Mesenchymal stem cell (in vitro differentiated cells and primary cell): ENCODE measurements at regions not wholly inside any gene's neighbourhood (a gene's known extent, or its start where the extent isn't known, plus 50 kb on each side); places are given as distances from the start of the nearest gene placed in this dataset.
"Not testable (repeated sequence)": the region's sequence is repeated elsewhere in the genome, so short reads cannot be mapped to it uniquely, and the experiment has no call there.

Source experiments
- DNase-seq: peaks from one replicate; pipeline ENCODE4 v3.0.0-alpha.2; 2013
- H2AFZ ChIP-seq: one replicate; pipeline ENCODE4 v1.6.1; 2013; ENCODE audit warnings: low read depth, mild to moderate bottlenecking, control low read depth, inconsistent platforms, low read length, moderate library complexity
- H2AK5ac ChIP-seq: 2 replicates; pipeline ENCODE4 v1.6.1; 2013; ENCODE audit warnings: low read length, moderate library complexity, mild to moderate bottlenecking, inconsistent platforms; ENCODE audit not compliant: severe bottlenecking
- H2BK120ac ChIP-seq: one replicate; pipeline ENCODE4 v1.6.1; 2013; ENCODE audit warnings: low read depth, mild to moderate bottlenecking, inconsistent platforms, low read length, moderate library complexity
- H2BK12ac ChIP-seq, 2 experiments: one replicate each; pipeline ENCODE4 v1.6.1; 2013; ENCODE audit warnings: inconsistent platforms in 2 of 2, low read length in 2 of 2, mild to moderate bottlenecking in 2 of 2, moderate library complexity in 2 of 2, control low read depth in 1 of 2
- H2BK15ac ChIP-seq: one replicate; pipeline ENCODE4 v1.6.1; 2013; ENCODE audit warnings: mild to moderate bottlenecking, low read depth, inconsistent platforms; ENCODE audit not compliant: poor library complexity, severe bottlenecking
- H2BK5ac ChIP-seq: 2 replicates; pipeline ENCODE4 v1.6.1; 2013; ENCODE audit warnings: low read depth, mild to moderate bottlenecking, low read length, control low read depth, inconsistent platforms; ENCODE audit not compliant: poor library complexity, severe bottlenecking
- H3K14ac ChIP-seq, 2 experiments: one replicate each; pipeline ENCODE4 v1.6.1; 2013; ENCODE audit warnings: inconsistent platforms in 2 of 2, low read length in 2 of 2, control low read depth in 1 of 2, mild to moderate bottlenecking in 1 of 2, moderate library complexity in 1 of 2
- H3K18ac ChIP-seq, 2 experiments: one replicate each; pipeline ENCODE4 v1.6.1; 2013; ENCODE audit warnings: inconsistent platforms in 2 of 2, low read length in 2 of 2, control low read depth in 1 of 2, low read depth in 1 of 2, mild to moderate bottlenecking in 1 of 2
- H3K23ac ChIP-seq, 2 experiments: one replicate each; pipeline ENCODE4 v1.6.1; 2013; ENCODE audit warnings: inconsistent platforms in 2 of 2, low read length in 2 of 2, mild to moderate bottlenecking in 2 of 2, moderate library complexity in 2 of 2, control low read depth in 1 of 2
- H3K27ac ChIP-seq: 2 replicates; pipeline ENCODE4 v1.5.1; 2013; ENCODE audit warnings: mild to moderate bottlenecking, moderate library complexity, low read length, control low read depth, inconsistent platforms; ENCODE audit not compliant: poor library complexity, severe bottlenecking
- H3K27me3 ChIP-seq, 2 experiments: 2 replicates each; pipeline versions ENCODE4 v1.6.1 to v1.7.0; 2013; ENCODE audit warnings: low read length in 2 of 2, mild to moderate bottlenecking in 2 of 2, moderate library complexity in 2 of 2, control low read depth in 1 of 2, inconsistent platforms in 1 of 2; ENCODE audit not compliant: control insufficient read depth in 1 of 2, insufficient read depth in 1 of 2
- H3K36me3 ChIP-seq, 2 experiments: 2 replicates each; pipeline versions ENCODE4 v1.6.1 to v1.7.0; 2013; ENCODE audit warnings: low read length in 2 of 2, control low read depth in 1 of 2, inconsistent platforms in 1 of 2, low read depth in 1 of 2, mild to moderate bottlenecking in 1 of 2; ENCODE audit not compliant: insufficient read depth in 2 of 2, control insufficient read depth in 1 of 2
- H3K4ac ChIP-seq, 2 experiments: one replicate each; pipeline ENCODE4 v1.6.1; 2013; ENCODE audit warnings: inconsistent platforms in 2 of 2, low read length in 2 of 2, mild to moderate bottlenecking in 2 of 2, moderate library complexity in 2 of 2, control low read depth in 1 of 2, low read depth in 1 of 2
- H3K4me1 ChIP-seq: 2 replicates; pipeline ENCODE4 v1.6.1; 2013; ENCODE audit warnings: low read depth, low read length, control low read depth; ENCODE audit not compliant: control insufficient read depth, insufficient read depth
- H3K4me2 ChIP-seq: 2 replicates; pipeline ENCODE4 v1.6.1; 2013; ENCODE audit warnings: low read length, mild to moderate bottlenecking, inconsistent platforms; ENCODE audit not compliant: poor library complexity, severe bottlenecking
- H3K4me3 ChIP-seq, 2 experiments: 2 replicates each; pipeline versions ENCODE4 v1.5.1 to v1.7.0; 2013; ENCODE audit warnings: low read length in 2 of 2, mild to moderate bottlenecking in 2 of 2, control low read depth in 1 of 2, low read depth in 1 of 2; ENCODE audit not compliant: insufficient read depth in 1 of 2
- H3K79me1 ChIP-seq: replicated peaks from 2 replicates; pipeline ENCODE4 v1.6.1; 2013; ENCODE audit warnings: mild to moderate bottlenecking, control low read depth, low read length, inconsistent platforms; ENCODE audit not compliant: poor library complexity, severe bottlenecking
- H3K9ac ChIP-seq: 2 replicates; pipeline ENCODE4 v1.7.0; 2013; ENCODE audit warnings: mild to moderate bottlenecking, low read length, moderate library complexity
- H3K9me3 ChIP-seq: 2 replicates; pipeline ENCODE4 v1.7.0; 2013; ENCODE audit warnings: mild to moderate bottlenecking, low read length; ENCODE audit not compliant: control insufficient read depth
- H4K8ac ChIP-seq: one replicate; pipeline ENCODE4 v1.6.1; 2013; ENCODE audit warnings: inconsistent platforms, mild to moderate bottlenecking, low read length, moderate library complexity
- H4K91ac ChIP-seq: one replicate; pipeline ENCODE4 v1.6.1; 2013; ENCODE audit warnings: mild to moderate bottlenecking, low read length, inconsistent platforms
- WGBS: methylation state at CpG from one replicate; pipeline ENCODE4 v1.1.7; 2013; ENCODE audit warnings: mixed read lengths; 5-methylcytosine and 5-hydroxymethylcytosine counted together

- Histone ChIP-seq H4K91ac (no peak overlapping the region), H3K4me3 (no peak overlapping the region), H2AK5ac (no peak overlapping the region), H3K27ac (no peak overlapping the region), H3K23ac (no peak overlapping the region), H3K14ac (no peak overlapping the region), H3K4me1 (no peaks in the 10 kb centered on the region), H2BK12ac (no peak overlapping the region), H2BK120ac (no peak overlapping the region), H3K4me2 (no peak overlapping the region), H2BK5ac (no peak overlapping the region), H3K9ac (no peak overlapping the region), H2AFZ (no peak overlapping the region), H3K9me3 (no peaks in the 10 kb centered on the region), H2BK15ac (no peak overlapping the region), H3K36me3 (no peaks in the 10 kb centered on the region), H3K27me3 (no peaks in the 10 kb centered on the region), H3K79me1 (no peaks in the 10 kb centered on the region), H3K4ac (no peak overlapping the region), H3K18ac (no peak overlapping the region), H4K8ac (no peak overlapping the region)
- WGBS: no CpG with 5 or more reads among the region's 1 CpG
- no peak for DNase-seq
These were observed 92.3 kb upstream of the TRHDE start for GRCh38 chr12:72179841-72180240.

GRCh38 chr12:72184971-72185533, 87.1 kb upstream of the TRHDE start:
- H3K9ac ChIP-seq, H3K4me2 ChIP-seq, H2AK5ac ChIP-seq, H2BK5ac ChIP-seq, H3K18ac ChIP-seq, DNase-seq, H3K27ac ChIP-seq, H2BK120ac ChIP-seq, H3K36me3 ChIP-seq, H3K23ac ChIP-seq, H3K4me1 ChIP-seq, H3K9me3 ChIP-seq, H3K79me1 ChIP-seq, H2BK15ac ChIP-seq, H3K4me3 ChIP-seq, H3K4ac ChIP-seq, H3K27me3 ChIP-seq, H4K91ac ChIP-seq, H2BK12ac ChIP-seq, H2AFZ ChIP-seq, H4K8ac ChIP-seq, H3K14ac ChIP-seq: not testable (repeated sequence)
- WGBS: 94% methylated on average over 20 of the region's 33 CpGs

- Histone ChIP-seq H3K4me3 (no peak overlapping the region), H3K23ac (no peak overlapping the region), H3K9ac (no peak overlapping the region), H2BK12ac (no peak overlapping the region), H3K4me2 (no peak overlapping the region), H3K9me3 (no peaks in the 10 kb centered on the region), H3K18ac (no peak overlapping the region), H3K4ac (no peak overlapping the region), H4K8ac (no peak overlapping the region), H3K79me1 (no peaks in the 10 kb centered on the region), H2AK5ac (no peak overlapping the region), H4K91ac (no peak overlapping the region), H2BK120ac (no peak overlapping the region), H3K4me1 (no peaks in the 10 kb centered on the region), H2AFZ (no peak overlapping the region), H3K36me3 (no peaks in the 10 kb centered on the region), H3K14ac (no peak overlapping the region), H2BK15ac (no peak overlapping the region), H3K27me3 (no peaks in the 10 kb centered on the region), H2BK5ac (no peak overlapping the region), H3K27ac (no peak overlapping the region)
- no peak for DNase-seq
- 60% methylated on average over 1 of the region's 1 CpG for WGBS
These were observed 82.9 kb upstream of the TRHDE start for GRCh38 chr12:72189266-72189665.

GRCh38 chr12:72191761-72192160, 80.4 kb upstream of the TRHDE start:
- Histone ChIP-seq H2AK5ac (no peak overlapping the region), H3K27me3 (no peaks in the 10 kb centered on the region), H2AFZ (no peak overlapping the region), H2BK15ac (no peak overlapping the region), H2BK12ac (no peak overlapping the region), H3K9me3 (no peaks in the 10 kb centered on the region), H3K4me3 (no peak overlapping the region), H3K4ac (no peak overlapping the region), H3K18ac (no peak overlapping the region), H3K79me1 (no peaks in the 10 kb centered on the region), H4K8ac (no peak overlapping the region), H3K14ac (no peak overlapping the region), H3K23ac (no peak overlapping the region), H2BK5ac (no peak overlapping the region), H3K27ac (no peak overlapping the region), H3K36me3 (no peaks in the 10 kb centered on the region), H3K4me1 (no peaks in the 10 kb centered on the region), H2BK120ac (no peak overlapping the region), H3K4me2 (no peak overlapping the region), H3K9ac (no peak overlapping the region), H4K91ac (no peak overlapping the region)
- WGBS: no CpG with 5 or more reads among the region's 1 CpG
- DNase-seq: no peak
